A673 (cell line): ENCODE measurements at regions not wholly inside any gene's neighbourhood (a gene's known extent, or its start where the extent isn't known, plus 50 kb on each side); places are given as distances from the start of the nearest gene placed in this dataset.

Experiments
- BruUV-seq: library from RNA; stranded (reverse); fragments of 400-500 nt; replicated peaks from 2 replicates; lab custom pipeline; 2021; lab: Mats Ljungman, UMichigan
- CTCF ChIA-PET: fragments of 300-600 bp; sonication (Branson Sonifier 250); formaldehyde crosslinking; loops from one replicate; lab custom pipeline; 2022; ENCODE audit warnings: antibody characterized with exemption; lab: Charles Lee
- POLR2A ChIA-PET: fragments of 300-600 bp; sonication (Branson Sonifier 250); formaldehyde crosslinking; loops from one replicate; lab custom pipeline; 2022; ENCODE audit warnings: antibody characterized with exemption; ENCODE audit not compliant: low non-redundant PET; lab: Charles Lee
- DNase-seq: peaks from one replicate; pipeline ENCODE4 v3.0.0-alpha.2; 2015; ENCODE audit warnings: low spot score
- H3K27ac ChIP-seq: fragments of 200-600 bp; sonication (generic); 2 replicates; pipeline ENCODE4 v1.5.1; 2016; ENCODE audit warnings: mixed run types, low read depth, mild to moderate bottlenecking, mixed read lengths, antibody characterized with exemption, low read length; ENCODE audit not compliant: poor library complexity, severe bottlenecking
- H3K27me3 ChIP-seq: fragments of 200-600 bp; sonication (generic); replicated peaks from 2 replicates; pipeline ENCODE4 v1.6.1; 2017; ENCODE audit warnings: mixed run types, low read depth, mild to moderate bottlenecking, mixed read lengths, antibody characterized with exemption, low read length; ENCODE audit not compliant: insufficient read depth, poor library complexity
- H3K36me3 ChIP-seq: fragments of 200-600 bp; sonication (generic); 2 replicates; pipeline ENCODE4 v1.6.1; 2016; ENCODE audit warnings: mixed run types, mild to moderate bottlenecking, mixed read lengths, antibody characterized with exemption, low read length; ENCODE audit not compliant: insufficient read depth, poor library complexity, severe bottlenecking
- H3K4me1 ChIP-seq: fragments of 200-600 bp; sonication (generic); 2 replicates; pipeline ENCODE4 v1.6.1; 2017; ENCODE audit warnings: mixed run types, mild to moderate bottlenecking, mixed read lengths, antibody characterized with exemption, low read length; ENCODE audit not compliant: insufficient read depth, poor library complexity, severe bottlenecking
- H3K4me3 ChIP-seq: fragments of 200-600 bp; sonication (generic); 2 replicates; pipeline ENCODE4 v1.5.1; 2016; ENCODE audit warnings: low read depth, mixed run types, mild to moderate bottlenecking, mixed read lengths, low read length; ENCODE audit not compliant: poor library complexity, severe bottlenecking
- H3K9me3 ChIP-seq: fragments of 200-600 bp; sonication (generic); 2 replicates; pipeline ENCODE4 v1.6.1; 2016; ENCODE audit warnings: mixed run types, low read depth, mild to moderate bottlenecking, mixed read lengths, antibody characterized with exemption, low read length; ENCODE audit not compliant: poor library complexity, severe bottlenecking
- CTCF ChIP-seq: fragments of 300-800, 200-600 bp; sonication (generic); conservative IDR thresholded peaks from 2 replicates; pipeline ENCODE4 v1.5.1; 2017; ENCODE audit warnings: low read depth, mild to moderate bottlenecking, antibody characterized with exemption, low read length, moderate library complexity, mixed read lengths
- EZH2 ChIP-seq: fragments of 200-600 bp; sonication (generic); IDR thresholded peaks from 2 replicates; pipeline ENCODE4 v1.6.1; 2017; ENCODE audit warnings: borderline replicate concordance, low read depth, mild to moderate bottlenecking, mixed read lengths, antibody characterized with exemption, low read length; ENCODE audit not compliant: poor library complexity, severe bottlenecking
- intact Hi-C: fragments of 100-400 bp; cut with micrococcal nuclease; formaldehyde crosslinking; loops from one replicate; pipeline ENCODE4 v1.10.0; 2022; ENCODE audit not compliant: unreplicated experiment

GRCh38 chr10:121266370-121266769, 331.9 kb downstream of the FGFR2 start:
- intact Hi-C loops: no loop called here
- CTCF ChIA-PET: no interaction called here
- Histone ChIP-seq H3K9me3 (no peaks in the 10 kb centered on the region), H3K27me3 (peaks cover 34% of the 10 kb centered on the region), H3K27ac (no peak overlapping the region), H3K36me3 (no peaks in the 10 kb centered on the region), H3K4me1 (no peaks in the 10 kb centered on the region), H3K4me3 (no peak overlapping the region)
- no peak for DNase-seq
- POLR2A ChIA-PET: no interaction called here
- TF ChIP-seq EZH2: no peak
- BruUV-seq: no TSS peak

GRCh38 chr10:121267236-121268003, 330.8 kb downstream of the FGFR2 start:
- CTCF ChIA-PET: no interaction called here
- no peaks in the 10 kb centered on the region for H3K4me1 ChIP-seq
- no peak overlapping the region for H3K27ac ChIP-seq
- no peaks in the 10 kb centered on the region for H3K9me3 ChIP-seq
- peaks cover 44% of the 10 kb centered on the region for H3K27me3 ChIP-seq
- H3K4me3 ChIP-seq: no peak overlapping the region
- H3K36me3 ChIP-seq: no peaks in the 10 kb centered on the region
- TF ChIP-seq EZH2 (no peak), CTCF (no peak)
- BruUV-seq: no TSS peak
- POLR2A ChIA-PET: no interaction called here
- intact Hi-C loops: no loop called here
- DNase-seq: no peak

GRCh38 chr10:121268363-121268762, 329.9 kb downstream of the FGFR2 start:
- no peaks in the 10 kb centered on the region for H3K36me3 ChIP-seq
- no peak for DNase-seq
- POLR2A ChIA-PET: no interaction called here
- intact Hi-C loops: no loop called here
- H3K27me3 ChIP-seq: peaks cover 47% of the 10 kb centered on the region
- no peak for TF ChIP-seq EZH2
- no peak for TF ChIP-seq CTCF
- BruUV-seq: no TSS peak
- no peaks in the 10 kb centered on the region for H3K9me3 ChIP-seq
- H3K27ac ChIP-seq: no peak overlapping the region
- H3K4me3 ChIP-seq: no peak overlapping the region
- no peaks in the 10 kb centered on the region for H3K4me1 ChIP-seq
- CTCF ChIA-PET: no interaction called here
